NCI-H82 (cell line): ENCODE measurements at regions not wholly inside any gene's neighbourhood (a gene's known extent, or its start where the extent isn't known, plus 50 kb on each side); places are given as distances from the start of the nearest gene placed in this dataset.
"Not testable (repeated sequence)": the region's sequence is repeated elsewhere in the genome, so short reads cannot be mapped to it uniquely, and the experiment has no call there.

ENCODE experiments used
- DNase-seq: peaks from one replicate; lab custom pipeline; 2025; lab: John Stamatoyannopoulos, UW

DNA sequence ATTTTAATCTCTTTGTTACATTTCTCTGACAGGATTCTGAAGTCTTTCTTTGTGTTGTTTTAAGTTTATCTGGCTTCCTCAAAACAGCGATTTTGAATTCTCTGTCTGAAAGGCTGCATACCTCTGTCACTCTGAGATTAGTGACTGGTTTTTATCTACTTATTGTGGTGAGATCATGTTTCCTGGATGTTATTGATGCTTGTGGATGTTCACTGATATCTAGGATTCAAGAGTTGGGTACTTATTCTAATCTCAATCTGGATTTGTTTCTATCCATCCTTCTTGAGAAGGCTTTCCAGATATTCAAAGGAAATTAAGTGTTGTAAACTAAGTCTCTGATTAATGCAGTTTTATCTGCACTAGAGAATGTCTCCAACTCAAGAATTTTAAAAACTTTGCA lies 1076.1 kb upstream of the ADGRB3 start:
- no peak for DNase-seq

DNA sequence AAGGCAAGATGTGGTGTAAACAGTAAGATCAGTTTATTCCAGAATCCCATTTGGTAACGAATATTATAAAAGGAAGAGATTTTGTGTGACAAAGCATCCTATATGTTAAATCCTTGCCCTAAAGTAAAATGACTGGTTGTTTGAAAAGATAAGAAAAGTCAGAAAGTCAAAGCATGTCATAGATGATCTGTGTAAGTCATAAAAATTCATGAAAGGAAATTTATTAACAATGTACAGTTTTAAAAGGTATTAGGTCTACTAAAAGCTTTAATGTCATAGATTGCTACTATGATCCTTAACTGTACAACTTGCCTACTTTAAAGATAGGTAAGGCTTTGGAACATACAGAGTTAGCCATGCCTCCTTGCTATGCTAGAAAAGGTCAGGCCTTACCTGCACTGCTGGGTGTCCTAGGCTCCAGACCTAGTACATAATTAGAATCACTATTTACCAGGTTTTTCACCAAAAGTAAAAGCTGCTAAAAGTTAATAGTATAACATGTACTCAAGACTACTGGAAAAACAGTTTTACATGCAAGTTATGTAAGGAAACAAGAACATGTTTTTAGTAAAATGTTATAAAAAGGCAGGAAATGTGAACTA lies 1090.1 kb upstream of the ADGRB3 start:
- DNase-seq: no peak

DNA sequence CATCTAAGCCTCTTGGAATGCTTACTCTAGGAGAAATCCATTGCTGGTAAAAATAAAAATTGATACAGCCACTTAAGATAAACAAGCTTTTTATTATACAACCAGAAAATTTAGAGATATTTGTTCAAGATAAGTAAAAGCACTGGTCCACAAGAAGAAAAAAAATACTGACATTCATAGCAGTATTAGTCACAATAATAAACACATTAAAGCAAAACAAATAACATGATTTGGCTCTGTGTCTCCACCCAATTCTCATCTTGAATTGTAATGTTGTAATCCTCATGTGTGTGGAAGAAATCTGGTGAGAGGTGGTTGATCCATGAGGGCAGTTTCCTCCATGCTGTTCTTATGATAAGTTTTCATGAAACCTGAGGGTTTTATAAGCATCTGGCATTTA lies 1093.5 kb upstream of the ADGRB3 start:
- no peak for DNase-seq

DNA sequence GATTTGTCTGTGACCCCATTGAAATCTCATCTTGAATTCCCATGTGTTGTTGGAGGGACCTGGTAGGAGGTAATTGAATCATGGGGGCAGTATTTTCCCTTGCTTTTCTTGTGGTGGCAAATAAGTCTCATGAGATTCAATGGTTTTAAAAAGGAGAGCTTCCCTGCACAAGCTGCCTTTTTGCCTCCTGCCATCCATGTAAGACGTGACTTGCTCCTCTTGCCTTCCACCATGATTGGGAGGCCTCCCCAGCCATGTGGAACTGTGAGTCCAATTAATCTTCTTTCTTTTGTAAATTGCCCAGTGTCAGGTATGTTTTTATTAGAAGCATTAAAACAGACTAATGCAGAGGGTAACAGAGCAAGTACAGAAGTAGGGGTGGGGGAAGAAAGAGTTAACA lies 1097.0 kb upstream of the ADGRB3 start:
- DNase-seq: no peak

DNA sequence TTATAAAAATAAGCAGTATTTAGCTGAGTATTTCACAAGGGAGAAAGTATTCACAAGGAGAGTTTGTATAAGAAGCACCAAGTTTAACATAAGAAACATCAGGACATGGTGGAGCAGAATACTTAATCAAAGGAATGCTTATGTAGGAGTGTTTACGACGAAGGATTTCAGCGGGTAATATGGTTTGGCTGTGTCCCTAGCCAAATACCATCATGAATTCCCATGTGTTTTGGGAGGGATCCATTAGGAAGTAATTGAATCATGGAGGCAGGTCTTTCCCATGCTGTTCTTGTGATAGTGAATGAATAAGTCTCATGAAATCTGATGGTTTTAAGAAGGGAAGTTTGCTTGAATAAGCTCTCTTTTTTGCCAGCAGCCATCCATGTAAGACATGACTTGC lies 1099.1 kb upstream of the ADGRB3 start:
- DNase-seq: no peak

DNA sequence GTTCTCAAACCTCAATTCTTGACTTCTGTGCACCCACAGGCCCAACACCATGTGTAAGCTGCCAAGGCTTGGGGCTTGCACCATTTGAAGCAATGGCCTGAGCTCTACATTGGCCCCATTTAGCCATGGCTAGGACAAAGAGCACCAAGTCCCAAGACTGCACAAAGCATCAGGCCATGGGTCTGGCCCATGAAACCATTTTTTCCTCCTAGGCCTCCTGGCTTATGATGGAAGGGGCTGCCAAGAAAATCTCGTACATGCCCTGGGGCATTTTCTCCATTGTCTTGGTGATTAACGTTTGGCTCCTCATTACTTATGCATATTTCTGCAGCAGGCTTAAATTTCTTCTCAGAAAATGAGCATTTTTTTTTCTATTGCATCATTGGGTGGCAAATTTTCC lies 1128.7 kb upstream of the ADGRB3 start:
- DNase-seq: no peak

DNA sequence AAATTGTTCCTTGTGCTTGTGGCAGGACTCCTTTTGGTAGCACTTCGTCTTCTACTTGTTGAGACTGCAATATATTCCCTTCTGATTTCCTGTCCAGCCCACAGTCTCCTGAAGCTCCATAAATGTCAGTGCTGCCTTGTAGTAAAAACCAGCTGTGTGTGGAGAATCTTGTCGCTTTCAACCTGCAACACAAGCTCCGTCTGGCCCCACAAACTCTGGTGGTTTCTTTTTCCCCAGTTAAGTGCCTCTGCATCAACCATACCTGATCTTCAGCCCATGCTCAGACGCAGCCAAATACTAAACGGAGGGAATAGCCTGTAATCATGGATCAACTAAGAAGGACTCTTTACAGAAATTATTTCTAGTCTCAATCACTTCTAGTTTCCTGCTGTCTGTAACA lies 1133.3 kb upstream of the ADGRB3 start:
- DNase-seq: no peak

DNA sequence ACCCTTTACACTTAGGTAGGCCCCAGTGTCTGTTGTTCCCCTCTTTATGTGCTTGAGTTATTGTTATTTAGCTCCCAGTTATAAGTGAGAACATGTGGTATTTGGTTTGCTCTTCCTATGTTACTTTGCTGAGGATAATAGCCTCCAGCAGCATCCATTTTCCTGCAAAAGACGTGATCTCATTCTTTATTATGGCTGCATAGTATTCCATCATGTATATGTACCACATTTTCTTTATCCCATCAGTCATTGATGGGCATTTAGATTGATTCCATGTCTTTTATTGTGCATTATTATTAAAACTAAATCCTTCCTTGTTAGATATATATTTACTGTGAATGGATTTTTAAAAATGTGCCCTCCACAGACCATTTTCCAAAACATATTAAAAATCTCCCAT lies 1137.3 kb upstream of the ADGRB3 start:
- no peak for DNase-seq

DNA sequence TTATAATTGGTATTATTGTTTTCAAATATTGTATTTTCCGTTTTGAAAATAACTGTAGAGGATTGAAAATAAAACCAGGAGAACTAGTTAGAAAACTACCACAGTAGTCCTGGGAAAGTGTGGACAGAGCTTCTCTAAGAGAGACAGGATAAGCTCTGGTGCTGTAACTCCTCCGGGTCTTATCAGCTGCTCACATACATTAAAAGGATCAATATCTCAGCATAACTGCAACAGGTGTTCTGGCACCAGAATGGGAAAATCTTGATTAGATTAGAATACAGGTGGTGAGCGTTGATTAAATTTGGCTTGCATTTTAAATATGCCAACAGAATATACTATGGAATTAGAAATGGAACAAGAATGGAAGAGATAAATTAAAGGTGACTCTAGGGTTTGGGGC lies 1138.9 kb upstream of the ADGRB3 start:
- no peak for DNase-seq

DNA sequence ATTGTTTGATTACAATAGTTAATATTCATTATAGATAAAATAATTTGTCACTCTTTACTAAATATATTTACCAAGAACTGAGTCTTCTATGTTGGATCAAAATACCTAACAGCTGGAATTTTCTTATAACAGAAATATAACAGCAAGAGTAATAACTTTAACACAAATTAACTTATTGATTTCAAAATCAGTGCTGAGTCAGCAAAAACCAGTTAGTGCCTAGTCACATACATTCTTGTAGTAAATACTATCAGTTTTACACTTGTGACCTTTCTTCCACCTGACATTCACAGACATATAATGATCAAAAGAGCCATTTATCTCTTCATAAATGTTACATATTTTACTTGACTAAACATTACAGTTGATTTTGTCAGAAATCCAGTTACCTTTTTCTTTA lies 1141.4 kb upstream of the ADGRB3 start:
- DNase-seq: no peak

DNA sequence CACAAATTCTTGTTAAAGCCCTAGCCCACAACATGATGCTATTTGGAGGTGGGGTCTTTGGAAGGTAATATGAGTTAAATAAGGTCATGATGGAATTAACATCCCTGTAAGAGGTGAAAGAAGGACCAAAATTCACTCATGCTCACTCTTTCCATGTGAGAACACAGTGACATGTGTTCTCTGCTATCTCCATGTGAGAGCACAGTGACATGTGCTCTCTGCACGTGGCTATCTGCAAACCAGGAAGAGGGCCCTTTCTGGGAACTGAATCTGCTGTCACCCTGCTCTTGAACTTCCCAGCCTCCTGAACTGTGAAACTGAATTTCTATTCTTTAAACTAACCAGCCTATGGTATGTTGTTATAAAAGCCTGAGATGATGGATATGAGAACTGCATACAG lies 1159.4 kb upstream of the ADGRB3 start:
- DNase-seq: no peak

DNA sequence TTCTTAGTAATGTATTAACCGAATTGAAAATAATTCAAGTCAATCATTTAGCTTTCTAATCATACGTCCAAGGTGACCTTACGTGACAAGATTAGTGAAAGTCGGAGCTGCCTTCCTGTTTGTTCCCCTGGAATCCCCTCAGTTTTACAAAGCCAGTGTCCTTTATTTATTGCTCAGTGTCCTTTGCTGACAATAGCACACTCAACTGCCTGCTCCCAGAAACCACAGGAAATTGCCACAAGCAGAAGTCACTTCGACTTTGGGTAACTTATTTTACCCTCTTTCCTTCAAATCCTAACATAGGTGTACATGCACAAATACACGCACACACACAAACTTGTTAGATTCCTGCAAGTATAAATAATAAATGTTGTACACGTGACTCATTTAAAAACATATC lies 1167.7 kb upstream of the ADGRB3 start:
- no peak for DNase-seq

DNA sequence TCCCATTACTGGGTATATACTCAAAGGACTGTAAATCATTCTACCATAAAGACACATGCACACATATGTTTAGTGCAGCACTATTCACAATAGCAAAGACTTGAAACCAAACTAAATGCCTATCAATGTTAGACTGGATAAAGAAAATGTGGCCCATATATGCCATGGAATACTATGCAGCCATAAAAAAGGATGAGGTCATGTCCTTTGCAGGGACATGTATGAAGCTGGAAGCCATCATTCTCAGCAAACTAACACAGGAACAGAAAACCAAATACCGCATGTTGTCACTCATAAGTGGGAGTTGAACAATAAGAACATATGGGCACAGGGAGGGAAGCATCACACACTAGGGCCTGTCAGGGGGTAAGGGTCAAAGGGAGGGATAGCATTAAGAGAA lies 1172.4 kb upstream of the ADGRB3 start:
- DNase-seq: not testable (repeated sequence)

DNA sequence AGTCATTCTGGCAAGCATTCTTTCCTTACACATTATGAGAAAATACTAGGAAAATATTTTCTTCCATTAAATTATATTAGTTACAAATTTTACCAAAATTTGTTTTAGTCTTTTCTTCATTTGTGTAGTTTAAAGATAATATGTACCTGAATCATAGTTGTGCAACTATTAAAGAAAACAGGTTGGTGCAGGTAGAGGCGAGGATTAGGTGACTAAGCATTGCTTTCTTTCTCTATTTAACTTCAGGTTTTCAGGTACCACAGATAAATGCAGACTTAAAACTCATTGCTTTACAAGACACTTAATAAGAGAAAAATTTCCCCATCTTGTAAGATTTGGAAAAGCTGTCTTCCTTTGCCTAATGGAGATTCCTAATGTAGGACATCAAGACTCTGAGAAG lies 1175.5 kb upstream of the ADGRB3 start:
- no peak for DNase-seq

DNA sequence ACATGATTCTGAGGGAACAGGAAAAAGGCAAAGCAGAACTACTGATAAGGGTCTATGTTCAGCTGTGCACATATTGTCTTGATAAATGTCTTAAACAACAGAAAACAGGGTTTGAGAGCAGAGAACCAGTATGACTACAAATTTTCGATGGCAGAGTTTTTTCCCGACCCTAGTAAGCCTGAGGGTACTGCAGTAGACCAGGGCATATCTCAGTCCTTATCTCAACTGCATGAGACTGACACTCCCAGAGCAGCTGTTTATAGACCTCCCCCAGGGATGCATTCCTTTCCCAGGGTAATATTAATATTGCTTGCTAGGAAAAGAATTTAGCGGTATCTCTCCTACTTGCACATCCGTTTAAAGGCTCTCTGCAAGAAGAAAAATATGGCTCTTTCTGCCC lies 1176.8 kb upstream of the ADGRB3 start:
- DNase-seq: no peak

DNA sequence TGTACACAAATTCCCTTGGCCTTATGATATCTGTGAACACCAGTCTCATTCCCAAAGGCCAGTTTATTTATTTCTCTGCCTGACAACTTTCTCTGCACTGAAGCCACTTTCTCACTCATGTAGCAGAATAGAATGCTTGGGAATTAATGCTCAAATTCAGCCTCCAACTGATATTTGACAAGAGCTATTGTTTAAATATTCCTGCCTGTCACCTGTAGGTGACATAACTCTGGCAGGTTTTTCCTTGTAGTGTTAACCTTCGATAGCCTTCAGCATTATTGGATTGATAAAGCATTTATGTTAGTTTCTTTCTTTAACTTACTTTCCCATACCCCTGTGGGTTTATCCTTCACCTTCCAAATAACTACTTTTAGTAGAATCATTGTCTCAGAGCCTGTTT lies 1183.2 kb upstream of the ADGRB3 start:
- DNase-seq: no peak

DNA sequence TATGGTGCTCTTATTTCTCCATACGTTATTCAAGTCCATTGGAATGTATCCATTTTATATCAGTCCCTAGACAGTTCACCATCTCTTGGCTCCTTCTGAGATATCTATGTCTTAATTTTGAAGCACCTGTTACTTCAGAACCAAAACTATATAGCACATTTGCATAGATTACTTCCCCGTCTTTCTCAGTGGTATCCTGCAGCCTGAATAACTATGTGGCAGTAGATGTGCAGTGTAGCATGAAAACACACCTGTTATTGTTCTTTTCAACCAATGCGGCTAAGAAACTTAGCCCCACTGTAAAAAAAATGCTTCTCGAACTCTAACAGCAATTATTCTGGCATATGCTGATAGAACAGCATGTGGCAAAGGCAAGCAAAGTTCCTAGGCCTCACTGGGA lies 1184.4 kb upstream of the ADGRB3 start:
- DNase-seq: no peak

DNA sequence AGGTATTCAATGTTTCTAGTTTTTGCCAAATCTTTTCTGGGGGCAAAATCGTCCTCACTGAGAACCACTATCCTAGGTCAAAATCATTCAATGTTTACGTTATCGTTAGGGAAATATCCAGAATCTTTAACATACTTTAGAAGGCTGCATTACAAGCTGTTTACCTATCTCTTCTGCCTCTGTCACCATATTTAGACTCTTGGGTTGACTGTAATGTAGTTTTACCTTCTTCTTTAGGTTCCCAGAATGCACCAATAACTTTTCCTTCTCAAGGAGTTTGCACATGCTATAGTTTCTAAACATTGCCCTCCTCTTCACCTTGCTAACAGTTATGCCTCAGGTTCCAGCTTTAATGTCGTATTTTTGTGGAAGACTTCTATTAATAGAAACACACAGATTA lies 1185.5 kb upstream of the ADGRB3 start:
- no peak for DNase-seq

DNA sequence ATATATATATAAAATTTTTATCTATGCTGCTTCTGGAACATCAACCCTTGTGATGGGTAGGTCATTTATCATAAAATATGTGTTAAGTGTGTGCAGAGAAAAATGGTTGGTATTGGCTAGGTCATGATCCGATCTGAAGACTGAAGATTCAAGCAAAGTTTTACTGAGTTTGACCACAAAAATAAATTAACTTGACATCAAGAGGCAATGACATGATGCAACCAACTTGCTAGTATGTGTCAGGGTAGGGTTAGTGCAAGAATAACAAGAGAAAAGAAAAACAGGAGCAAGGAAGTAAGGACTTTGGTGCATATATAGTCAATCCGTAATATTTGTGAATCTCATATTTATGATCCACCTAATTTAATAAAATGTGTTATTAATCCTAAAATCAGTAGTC lies 1202.0 kb upstream of the ADGRB3 start:
- no peak for DNase-seq

DNA sequence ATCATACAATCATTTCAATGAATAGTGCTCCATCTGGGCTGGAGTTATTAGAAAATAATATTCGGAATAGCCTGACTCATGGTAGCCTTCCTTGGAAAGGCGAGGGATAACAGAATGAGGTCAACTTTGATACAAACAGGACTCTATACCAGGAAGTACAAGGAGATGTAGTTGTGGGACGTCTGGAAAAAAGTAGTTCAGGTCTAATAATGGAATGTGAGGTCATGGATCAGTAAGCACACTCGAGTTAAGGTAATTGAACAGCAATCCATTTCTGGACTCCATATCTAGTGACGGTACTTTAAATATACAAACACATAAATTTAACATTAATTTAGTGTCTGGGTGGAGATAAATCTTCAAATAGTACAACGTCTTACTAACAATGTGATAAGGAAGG lies 1204.0 kb upstream of the ADGRB3 start:
- no peak for DNase-seq

DNA sequence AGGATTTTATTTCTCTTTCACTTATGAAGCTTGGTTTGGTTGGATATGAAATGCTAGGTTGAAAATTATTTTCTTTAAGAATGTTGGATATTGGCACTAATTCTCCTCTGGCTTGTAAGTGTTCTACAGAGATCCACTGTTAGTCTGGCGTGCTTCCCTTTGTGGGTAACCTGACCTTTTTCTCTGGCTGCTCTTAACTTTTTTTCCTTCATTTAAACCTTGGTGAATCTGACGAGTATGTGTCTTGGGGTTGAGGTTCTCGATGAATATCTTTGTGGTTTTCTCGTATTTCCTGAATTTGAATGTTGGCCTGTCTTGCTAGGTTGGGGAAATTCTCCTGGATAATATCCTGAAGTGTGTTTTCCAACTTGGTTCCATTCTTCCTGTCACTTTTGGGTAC lies 1208.4 kb upstream of the ADGRB3 start:
- not testable (repeated sequence) for DNase-seq

DNA sequence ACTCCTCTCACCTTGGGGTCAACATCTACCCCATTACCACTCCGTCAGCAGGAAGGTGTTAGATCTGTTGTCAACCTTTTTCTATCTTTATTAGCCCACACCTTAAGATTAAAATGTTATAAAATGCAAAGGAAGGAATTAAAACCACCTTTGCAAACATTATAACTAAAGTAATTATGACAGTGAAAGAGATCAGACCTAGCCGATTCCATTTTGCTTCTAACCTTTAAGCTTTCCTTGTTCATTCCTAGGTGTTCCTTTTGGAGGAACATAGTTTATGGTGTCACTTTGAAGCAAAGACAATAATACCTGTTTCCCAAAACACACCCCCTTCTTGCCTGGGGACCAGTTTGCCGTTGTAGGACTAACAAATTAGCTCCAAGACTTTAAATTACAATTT lies 1223.0 kb upstream of the ADGRB3 start:
- no peak for DNase-seq

DNA sequence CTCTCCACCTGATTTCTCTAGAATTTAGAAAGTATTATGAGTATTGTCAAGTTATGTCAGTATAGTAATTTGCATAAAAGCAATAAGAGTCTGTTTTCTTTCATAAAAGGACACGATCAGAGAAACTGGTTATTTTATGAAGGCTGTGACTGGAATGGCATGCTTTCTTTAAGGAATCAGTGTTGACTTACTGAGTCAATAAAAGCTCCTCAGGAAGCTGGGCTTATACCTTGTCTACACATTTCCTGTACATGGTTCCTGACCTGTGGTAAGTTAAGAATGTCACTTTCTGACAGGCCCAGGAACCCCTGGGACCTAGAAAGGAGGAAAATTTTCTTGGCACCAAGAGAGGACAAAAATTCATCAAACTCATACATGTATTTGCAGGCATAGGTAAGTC lies 1224.0 kb upstream of the ADGRB3 start:
- no peak for DNase-seq

DNA sequence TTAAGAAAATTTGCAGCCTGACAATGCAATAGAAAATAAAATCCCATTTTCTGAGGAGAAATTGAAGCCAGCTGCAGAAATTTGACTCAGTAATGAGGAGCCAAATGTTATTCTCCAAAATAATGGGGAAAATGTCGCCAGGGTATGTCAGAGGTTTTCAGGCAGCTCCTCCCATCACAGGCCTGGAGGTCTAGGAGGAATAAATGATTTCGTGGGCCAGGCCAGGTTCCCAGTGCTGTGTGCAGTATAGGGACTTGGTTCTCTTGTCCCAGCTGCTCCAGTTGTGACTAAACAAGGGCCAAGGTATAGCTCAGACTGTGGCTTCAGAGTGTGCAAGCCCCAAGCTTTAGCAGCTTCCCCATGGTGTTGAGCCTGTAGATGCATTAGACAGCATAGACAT lies 1240.8 kb upstream of the ADGRB3 start:
- no peak for DNase-seq

DNA sequence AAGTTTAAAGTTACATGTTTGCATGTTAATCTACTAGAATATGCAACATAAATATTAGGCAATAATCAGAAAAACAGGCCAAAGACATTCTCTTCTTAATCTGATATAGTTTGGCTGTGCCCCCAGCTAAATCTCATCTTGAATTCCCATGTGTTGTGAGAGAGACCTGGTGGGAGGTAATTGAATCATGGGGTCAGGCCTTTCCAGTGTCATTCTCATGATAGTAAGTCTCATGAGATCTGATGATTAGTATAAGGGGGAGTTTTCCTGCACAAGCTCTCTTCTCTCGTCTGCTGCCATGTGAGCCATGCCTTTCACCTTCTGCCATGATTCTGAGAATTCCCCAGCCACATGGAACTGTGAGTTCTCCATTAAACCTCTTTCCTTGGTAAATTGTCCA lies 1241.7 kb upstream of the ADGRB3 start:
- no peak for DNase-seq
